22Rv1 (cell line): ENCODE measurements at regions not wholly inside any gene's neighbourhood (a gene's known extent, or its start where the extent isn't known, plus 50 kb on each side); places are given as distances from the start of the nearest gene placed in this dataset.

Experiments used
- CTCF ChIP-seq: fragments of 450-650 bp; IDR thresholded peaks from 2 replicates; pipeline ENCODE4 v1.5.1; 2017; ENCODE audit warnings: mild to moderate bottlenecking
- ZFX ChIP-seq: fragments of 450-650 bp; IDR thresholded peaks from 2 replicates; pipeline ENCODE4 v1.6.1; 2017; ENCODE audit warnings: antibody characterized with exemption, borderline replicate concordance

GRCh38 chr17:79214459-79214858, 139.8 kb downstream of the ENGASE start:
- TF ChIP-seq CTCF (no peak), ZFX (no peak)
